Heart right ventricle (tissue), 16 donors: ENCODE measurements at regions not wholly inside any gene's neighbourhood (a gene's known extent, or its start where the extent isn't known, plus 50 kb on each side); places are given as distances from the start of the nearest gene placed in this dataset.
A peak's percentile ranks its signal among the peaks of the same experiment; 100 is the strongest.

ENCODE experiments used
- ATAC-seq, 8 donors: fragments of 200-7000 bp; cut with Tn5 transposase; one replicate each; pipeline ENCODE4 v1.9.1; 2020; ENCODE audit warnings: mild to moderate bottlenecking in 8 of 8, moderate library complexity in 8 of 8, moderate number of reproducible peaks in 1 of 8
- DNase-seq, 2 donors: peaks; one replicate each; pipeline ENCODE4 v3.0.0-alpha.2; 2020
- H3K27ac ChIP-seq, 10 donors: fragments of 200-600 bp; sonication (generic) in 2 of 10; one replicate each; pipeline versions ENCODE4 v1.5.0 to v1.8.0; 2020 to 2022; ENCODE audit warnings: mild to moderate bottlenecking in 3 of 10
- H3K27me3 ChIP-seq, 7 donors: fragments of 200-600 bp; one replicate each; pipeline ENCODE4 v1.8.0; 2021 to 2022; ENCODE audit warnings: mild to moderate bottlenecking in 2 of 7
- H3K36me3 ChIP-seq, 9 donors: fragments of 200-600 bp; sonication (generic) in 1 of 9; one replicate each; pipeline versions ENCODE4 v1.5.0 to v1.8.0; 2020 to 2022; ENCODE audit warnings: mild to moderate bottlenecking in 2 of 9
- H3K4me1 ChIP-seq, 9 donors: fragments of 200-600 bp; sonication (generic) in 1 of 9; one replicate each; pipeline versions ENCODE4 v1.5.0 to v1.8.0; 2020 to 2022; ENCODE audit warnings: mild to moderate bottlenecking in 4 of 9
- H3K4me3 ChIP-seq, 10 donors: fragments of 200-600 bp; sonication (generic) in 2 of 10; one replicate each; pipeline versions ENCODE4 v1.5.0 to v1.8.0; 2020 to 2022; ENCODE audit warnings: mild to moderate bottlenecking in 7 of 10, moderate library complexity in 2 of 10
- H3K9me3 ChIP-seq, 11 donors: fragments of 200-600 bp in 10 of 11; sonication (generic) in 2 of 11; one replicate each; pipeline versions ENCODE4 v1.5.0 to v1.8.0; 2013 to 2022; ENCODE audit warnings: mild to moderate bottlenecking in 2 of 11, control low read depth in 1 of 11, moderate library complexity in 1 of 11
- CTCF ChIP-seq, 9 donors: fragments of 200-600 bp; sonication (generic) in 2 of 9; IDR thresholded peaks; one replicate each; pipeline versions ENCODE4 v1.5.0 to v1.8.0; 2021 to 2022; ENCODE audit warnings: antibody characterized with exemption in 9 of 9, mild to moderate bottlenecking in 5 of 9, moderate library complexity in 1 of 9
- WGBS, 2 donors: extraction: QIAGEN DNeasy Blood & Tissue Kit; methylation state at CpG; one replicate each; pipeline ENCODE4 v1.1.7; 2013; ENCODE audit warnings: inconsistent platforms in 1 of 2; 5-methylcytosine and 5-hydroxymethylcytosine counted together
- intact Hi-C, 10 donors: fragments of 100-400 bp; cut with DNase I; formaldehyde crosslinking; loops; one replicate each; pipeline versions ENCODE4 v1.11.1 to v1.14.2; 2022
- donor health status: Arrhythmogenic right ventricular cardiomyopathy.
- donor health status: ischemic (EF 13 %, LVEDD 7.1; RV severe dilation, severe dysfunction).
- donor health status: healthy with polysubstance abuse.
- donor health status: DM: no; HTN: yes; CAD: no.
- donor health status: DM: no; HTN: no; CAD: no.
- donor health status: ischemic (EF 25% LVEDD 6.9; RV normal size, moderate dysfunction).
- donor health status: ischemic (EF 25% LVEDD 5.7; RV mildly dilated, moderate dysfunction).
- donor health status: healthy.
- donor health status: DM: yes; HTN: yes; CAD: no.
- donor health status: Ischemic cardiomyopathy.
- donor health status: ischemic (EF 35%, LVEDD 5.7; RV mildly dilated, moderate dysfunction).
- donor health status: nonischemic (EF 11% LVEDD 7.7; RV severe dilation, severe dysfunction).
- donor health status: DM: yes; HTN: yes; CAD: no.
- donor health status: PGD.
- donor health status: ischemic (EF 29% LVEDD 5.4; RV normal size, mild dysfunction).
- donor health status: nonischemic (EF 23%, LVEDD 6.1; RV moderate dilation, normal function).

- Histone ChIP-seq H3K9me3 (no peaks in the 10 kb centered on the region), H3K36me3 (no peaks in the 10 kb centered on the region), H3K4me3 (no peak overlapping the region), H3K27me3 (peaks cover 0 to 10% (median 0%) of the 10 kb centered on the region in 7 donors), H3K4me1 (peaks cover 0 to 4% (median 0%) of the 10 kb centered on the region in 9 donors), H3K27ac (peak overlapping the region in 1 of 10 donors; percentile 51)
- DNase-seq (no peak), ATAC-seq (peak in 6 of 8 donors; percentile 31 to 81 (median 54))
- 64% methylated on average over 11 of the region's 11 CpGs for WGBS, 2 donors
- intact Hi-C loops = no loop called here
- no peak for TF ChIP-seq CTCF (IDR thresholded peaks at IDR 0.05)
These were observed 156.2 kb downstream of the THBS2 start for GRCh38 chr6:169097381-169097959.

GRCh38 chr6:169096388-169096787 lies 157.3 kb downstream of the THBS2 start:
- Histone ChIP-seq H3K27ac (no peak overlapping the region), H3K27me3 (peaks cover 0 to 10% (median 0%) of the 10 kb centered on the region in 7 donors), H3K9me3 (peaks cover 0 to 5% (median 0%) of the 10 kb centered on the region in 11 donors), H3K36me3 (no peaks in the 10 kb centered on the region), H3K4me1 (peaks cover 0 to 4% (median 0%) of the 10 kb centered on the region in 9 donors), H3K4me3 (no peak overlapping the region)
- 84% methylated on average over 5 of the region's 5 CpGs for WGBS, 2 donors
- intact Hi-C loops = no loop called here
- ATAC-seq (no peak), DNase-seq (no peak)
- no peak for TF ChIP-seq CTCF (IDR thresholded peaks at IDR 0.05)

- TF ChIP-seq CTCF (IDR thresholded peaks at IDR 0.05) = no peak
- no peak for DNase-seq
- Histone ChIP-seq H3K4me3 (no peak overlapping the region), H3K4me1 (peaks cover 0 to 4% (median 0%) of the 10 kb centered on the region in 9 donors), H3K36me3 (no peaks in the 10 kb centered on the region), H3K9me3 (peaks cover 0 to 17% (median 10%) of the 10 kb centered on the region in 11 donors), H3K27ac (no peak overlapping the region), H3K27me3 (peaks cover 0 to 10% (median 0%) of the 10 kb centered on the region in 7 donors)
- WGBS, 2 donors = 76 to 80% methylated on average over 12 of the region's 12 CpGs
- intact Hi-C loops = no loop called here
- no peak for ATAC-seq
These were observed 158.5 kb downstream of the THBS2 start for GRCh38 chr6:169095153-169095552.

- DNase-seq (no peak), ATAC-seq (no peak)
- intact Hi-C loops = no loop called here
- 86 to 89% methylated on average over 7 of the region's 7 CpGs for whole genome bisulfite sequencing, 2 donors
- Histone ChIP-seq H3K36me3 (no peaks in the 10 kb centered on the region), H3K4me1 (peaks cover 0 to 4% (median 0%) of the 10 kb centered on the region in 9 donors), H3K27me3 (peaks cover 0 to 8% (median 0%) of the 10 kb centered on the region in 7 donors), H3K27ac (no peak overlapping the region), H3K4me3 (no peak overlapping the region), H3K9me3 (peaks cover 0 to 23% (median 13%) of the 10 kb centered on the region in 11 donors)
- TF ChIP-seq CTCF (IDR thresholded peaks at IDR 0.05) = no peak
These were observed 159.1 kb downstream of the THBS2 start for GRCh38 chr6:169094552-169094950.
